ENCODE measurements at regions not wholly inside any gene's neighbourhood (a gene's known extent, or its start where the extent isn't known, plus 50 kb on each side); places are given as distances from the start of the nearest gene placed in this dataset.

DNA sequence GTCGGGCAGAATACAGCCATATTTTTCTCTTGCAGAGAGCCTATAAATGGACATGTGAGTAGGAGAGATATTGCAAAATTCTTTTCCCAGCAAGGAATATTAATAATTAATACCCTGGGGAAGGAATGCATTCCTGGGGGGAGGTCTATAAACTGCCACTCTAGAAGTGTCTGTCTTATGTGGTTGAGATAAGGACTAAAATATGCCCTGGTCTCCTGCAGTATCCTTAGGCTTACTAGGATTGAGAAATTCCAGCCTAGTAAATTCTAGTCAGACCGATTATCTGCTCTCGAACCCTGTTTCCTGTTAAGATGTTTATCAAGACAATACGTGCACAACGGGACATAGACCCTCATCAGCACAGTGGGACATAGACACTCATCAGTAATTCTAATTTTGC lies 872.6 kb downstream of the FSTL5 start:
- TF ChIP-seq POLR2A (IDR thresholded peaks at IDR 0.05), result no peak
- TF ChIP-seq CTCF (IDR thresholded peaks at IDR 0.05), result no peak

All from stomach (tissue), 4 donors.